SK-N-SH (cell line): ENCODE measurements at regions not wholly inside any gene's neighbourhood (a gene's known extent, or its start where the extent isn't known, plus 50 kb on each side); places are given as distances from the start of the nearest gene placed in this dataset.

Experiments used
- CTCF ChIA-PET: fragments of 300-600, 350-600 bp; formaldehyde crosslinking; extraction: SDS; loops from one replicate; lab custom pipeline; 2021; lab: Yijun Ruan, JAX
- POLR2A ChIA-PET: fragments of 350-600 bp; sonication (Branson Sonifier 250); formaldehyde crosslinking; extraction: SDS; loops from one replicate; lab custom pipeline; 2020; ENCODE audit warnings: antibody characterized with exemption, inconsistent platforms; lab: Yijun Ruan, JAX
- DNase-seq: peaks from one replicate; pipeline ENCODE4 v3.0.0; 2012
- H2AFZ ChIP-seq: fragments of 200-600 bp; sonication (generic); 2 replicates; pipeline ENCODE4 v1.8.1; 2016; ENCODE audit warnings: antibody characterized with exemption, mild to moderate bottlenecking, low read depth
- H3F3A ChIP-seq: fragments of 200-600 bp; sonication (generic); replicated peaks from 2 replicates; pipeline ENCODE3; 2016; ENCODE audit warnings: antibody characterized with exemption, mild to moderate bottlenecking; ENCODE audit not compliant: insufficient read depth
- H3K27ac ChIP-seq, 2 experiments: fragments of 200-500 bp in 1 of 2; fragments of 200-600 bp in 1 of 2; sonication (Bioruptor generic) in 1 of 2; sonication (generic), shearing (Covaris generic) in 1 of 2; 2 replicates each; pipeline versions ENCODE4 v1.5.1 to v1.6.1; 2014 to 2016; ENCODE audit warnings: low read depth in 2 of 2, inconsistent platforms in 1 of 2, low read length in 1 of 2, mild to moderate bottlenecking in 1 of 2, mixed read lengths in 1 of 2
- H3K27me3 ChIP-seq: fragments of 200-600 bp; sonication (generic), shearing (Covaris generic); 2 replicates; pipeline ENCODE4 v1.6.1; 2016; ENCODE audit warnings: mixed run types; ENCODE audit not compliant: insufficient read depth
- H3K36me3 ChIP-seq, 2 experiments: fragments of 200-500 bp in 1 of 2; fragments of 200-600 bp in 1 of 2; sonication (Bioruptor generic) in 1 of 2; sonication (generic) in 1 of 2; replicated peaks in 1 of 2; 2 replicates each; pipeline versions ENCODE3 to v1.5.1; 2014 to 2016; ENCODE audit warnings: low read length in 1 of 2, mild to moderate bottlenecking in 1 of 2; ENCODE audit not compliant: insufficient read depth in 2 of 2, control insufficient read depth in 1 of 2
- H3K4me1 ChIP-seq, 2 experiments: fragments of 200-500 bp in 1 of 2; fragments of 200-600 bp in 1 of 2; sonication (Bioruptor generic) in 1 of 2; sonication (generic), shearing (Covaris generic) in 1 of 2; 2 replicates each; pipeline versions ENCODE4 v1.5.1 to v1.6.1; 2014 to 2016; ENCODE audit warnings: low read depth in 1 of 2, low read length in 1 of 2, mixed run types in 1 of 2; ENCODE audit not compliant: insufficient read depth in 2 of 2, control insufficient read depth in 1 of 2
- H3K4me2 ChIP-seq: fragments of 200-600 bp; sonication (generic), shearing (Covaris generic); 2 replicates; pipeline ENCODE4 v1.6.1; 2017; ENCODE audit warnings: mixed run types
- H3K4me3 ChIP-seq, 2 experiments: fragments of 200-500 bp in 1 of 2; fragments of 200-600 bp in 1 of 2; sonication (Bioruptor generic) in 1 of 2; sonication (generic), shearing (Covaris generic) in 1 of 2; 2 replicates each; pipeline versions ENCODE4 v1.5.1 to v1.8.1; 2014 to 2016; ENCODE audit warnings: low read depth in 2 of 2, inconsistent platforms in 1 of 2, low read length in 1 of 2, mild to moderate bottlenecking in 1 of 2, mixed read lengths in 1 of 2, moderate library complexity in 1 of 2
- H3K79me2 ChIP-seq: fragments of 200-600 bp; sonication (generic); 2 replicates; pipeline ENCODE4 v1.8.1; 2017; ENCODE audit warnings: mild to moderate bottlenecking; ENCODE audit not compliant: insufficient read depth
- H3K9ac ChIP-seq: fragments of 200-600 bp; sonication (generic); 2 replicates; pipeline ENCODE4 v1.6.1; 2017; ENCODE audit warnings: mixed run types
- H3K9me2 ChIP-seq: fragments of 200-600 bp; sonication (generic); 2 replicates; pipeline ENCODE4 v1.6.1; 2017; ENCODE audit warnings: mixed run types
- H3K9me3 ChIP-seq: fragments of 200-600 bp; sonication (generic); 2 replicates; pipeline ENCODE4 v1.6.1; 2017; ENCODE audit warnings: mixed run types, mild to moderate bottlenecking, moderate library complexity
- H4K20me1 ChIP-seq: fragments of 200-600 bp; sonication (generic); 2 replicates; pipeline ENCODE4 v1.6.1; 2017; ENCODE audit warnings: mild to moderate bottlenecking, mixed run types; ENCODE audit not compliant: insufficient read depth
- EP300 ChIP-seq, 2 experiments: IDR thresholded peaks; 2 replicates each; pipeline versions ENCODE4 v1.4.0 to v1.6.1; 2012; ENCODE audit warnings: borderline replicate concordance in 1 of 2, low read depth in 1 of 2, low read length in 1 of 2
- FOSL2 ChIP-seq: IDR thresholded peaks from 2 replicates; pipeline ENCODE4 v1.4.0; 2012; ENCODE audit warnings: low read depth, mild to moderate bottlenecking, moderate library complexity, borderline replicate concordance
- FOXM1 ChIP-seq: IDR thresholded peaks from 2 replicates; pipeline ENCODE4 v1.4.0; 2012; ENCODE audit warnings: low read depth, mild to moderate bottlenecking
- GABPA ChIP-seq: IDR thresholded peaks from 2 replicates; pipeline ENCODE4 v1.4.0; 2012; ENCODE audit warnings: low read depth, mild to moderate bottlenecking
- JUND ChIP-seq: IDR thresholded peaks from 2 replicates; pipeline ENCODE4 v1.4.0; 2012
- NFIC ChIP-seq: IDR thresholded peaks from 2 replicates; pipeline ENCODE4 v1.4.0; 2012; ENCODE audit warnings: borderline replicate concordance
- NRF1 ChIP-seq: IDR thresholded peaks from 2 replicates; pipeline ENCODE4 v1.6.1; 2012; ENCODE audit warnings: low read depth, mild to moderate bottlenecking, low read length
- RAD21 ChIP-seq: IDR thresholded peaks from 2 replicates; pipeline ENCODE4 v1.6.1; 2012; ENCODE audit warnings: mild to moderate bottlenecking, low read length
- RCOR1 ChIP-seq: fragments of 150-350 bp; IDR thresholded peaks from 2 replicates; pipeline ENCODE4 v1.6.1; 2017; ENCODE audit warnings: antibody characterized with exemption, low read length
- TAF1 ChIP-seq: IDR thresholded peaks from 2 replicates; pipeline ENCODE4 v1.6.1; 2012; ENCODE audit warnings: low read depth, mild to moderate bottlenecking, low read length, moderate library complexity, borderline replicate concordance
- TCF12 ChIP-seq: IDR thresholded peaks from 2 replicates; pipeline ENCODE4 v1.4.0; 2012
- TEAD4 ChIP-seq: IDR thresholded peaks from 2 replicates; pipeline ENCODE4 v1.4.0; 2012; ENCODE audit warnings: mild to moderate bottlenecking, borderline replicate concordance; ENCODE audit not compliant: insufficient read depth
- WGBS: methylation state at CpG from one replicate; pipeline ENCODE4 v1.1.6; 2017; ENCODE audit warnings: low lambda C conversion rate; 5-methylcytosine and 5-hydroxymethylcytosine counted together
- TF ChIP-seq, protein P1 (sequence below): IDR thresholded peaks from 2 replicates; pipeline ENCODE4 v1.4.0; 2012; ENCODE audit warnings: low read depth, borderline replicate concordance
- TF ChIP-seq, protein P2 (sequence below): fragments of 200-600 bp; sonication (generic); IDR thresholded peaks from 2 replicates; pipeline ENCODE4 v1.6.1; 2017; ENCODE audit warnings: antibody characterized with exemption, mild to moderate bottlenecking, moderate library complexity
- TF ChIP-seq, protein P3 (sequence below): IDR thresholded peaks from 2 replicates; pipeline ENCODE4; 2012
- TF ChIP-seq, protein P4 (sequence below): fragments of 150-350 bp; IDR thresholded peaks from 2 replicates; pipeline ENCODE4 v1.6.1; 2017; ENCODE audit warnings: antibody characterized with exemption, low read length, low read depth, borderline replicate concordance
- TF ChIP-seq, protein P5 (sequence below): IDR thresholded peaks from 2 replicates; pipeline ENCODE4 v1.6.1; 2012; ENCODE audit warnings: mild to moderate bottlenecking, low read depth, low read length, moderate library complexity

DNA sequence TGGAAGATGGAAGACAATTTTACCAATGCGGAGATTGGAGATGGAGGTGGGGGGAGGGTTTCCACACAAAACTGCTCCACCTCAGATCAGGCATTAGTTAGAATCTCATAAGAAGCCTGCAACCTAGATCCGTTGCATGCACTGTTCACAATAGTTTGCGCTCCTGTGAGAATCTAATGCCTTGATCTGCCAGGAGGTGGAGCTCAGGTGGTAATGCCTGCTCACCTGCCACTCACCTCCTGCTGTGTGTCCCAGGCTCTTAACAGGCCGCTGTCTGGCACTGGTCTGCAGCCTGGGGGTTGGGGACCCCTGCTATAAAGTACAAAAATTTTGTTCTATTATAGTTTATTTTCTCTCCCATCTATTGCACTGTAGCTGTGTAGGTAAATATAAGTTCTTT is 84.9 kb upstream of the FOXG1 start:
- no peak overlapping the region for H3K9ac ChIP-seq
- POLR2A ChIA-PET: no interaction called here
- no peaks in the 10 kb centered on the region for H3K36me3 ChIP-seq
- H3K4me1 ChIP-seq: no peaks in the 10 kb centered on the region
- no peaks in the 10 kb centered on the region for H3K27me3 ChIP-seq
- no peak overlapping the region for H3K4me2 ChIP-seq
- H3K79me2 ChIP-seq: no peaks in the 10 kb centered on the region
- no peak overlapping the region for H3K27ac ChIP-seq
- WGBS: 19% methylated on average over 3 of the region's 4 CpGs
- no peak overlapping the region for H3K4me3 ChIP-seq
- H3F3A ChIP-seq: no peaks in the 10 kb centered on the region
- no peaks in the 10 kb centered on the region for H3K9me2 ChIP-seq
- H4K20me1 ChIP-seq: no peaks in the 10 kb centered on the region
- H2AFZ ChIP-seq: no peak overlapping the region
- no peaks in the 10 kb centered on the region for H3K9me3 ChIP-seq
- CTCF ChIA-PET: no interaction called here
- TF ChIP-seq, protein P1, sequence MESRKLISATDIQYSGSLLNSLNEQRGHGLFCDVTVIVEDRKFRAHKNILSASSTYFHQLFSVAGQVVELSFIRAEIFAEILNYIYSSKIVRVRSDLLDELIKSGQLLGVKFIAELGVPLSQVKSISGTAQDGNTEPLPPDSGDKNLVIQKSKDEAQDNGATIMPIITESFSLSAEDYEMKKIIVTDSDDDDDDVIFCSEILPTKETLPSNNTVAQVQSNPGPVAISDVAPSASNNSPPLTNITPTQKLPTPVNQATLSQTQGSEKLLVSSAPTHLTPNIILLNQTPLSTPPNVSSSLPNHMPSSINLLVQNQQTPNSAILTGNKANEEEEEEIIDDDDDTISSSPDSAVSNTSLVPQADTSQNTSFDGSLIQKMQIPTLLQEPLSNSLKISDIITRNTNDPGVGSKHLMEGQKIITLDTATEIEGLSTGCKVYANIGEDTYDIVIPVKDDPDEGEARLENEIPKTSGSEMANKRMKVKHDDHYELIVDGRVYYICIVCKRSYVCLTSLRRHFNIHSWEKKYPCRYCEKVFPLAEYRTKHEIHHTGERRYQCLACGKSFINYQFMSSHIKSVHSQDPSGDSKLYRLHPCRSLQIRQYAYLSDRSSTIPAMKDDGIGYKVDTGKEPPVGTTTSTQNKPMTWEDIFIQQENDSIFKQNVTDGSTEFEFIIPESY: no peak
- TF ChIP-seq, protein P2, sequence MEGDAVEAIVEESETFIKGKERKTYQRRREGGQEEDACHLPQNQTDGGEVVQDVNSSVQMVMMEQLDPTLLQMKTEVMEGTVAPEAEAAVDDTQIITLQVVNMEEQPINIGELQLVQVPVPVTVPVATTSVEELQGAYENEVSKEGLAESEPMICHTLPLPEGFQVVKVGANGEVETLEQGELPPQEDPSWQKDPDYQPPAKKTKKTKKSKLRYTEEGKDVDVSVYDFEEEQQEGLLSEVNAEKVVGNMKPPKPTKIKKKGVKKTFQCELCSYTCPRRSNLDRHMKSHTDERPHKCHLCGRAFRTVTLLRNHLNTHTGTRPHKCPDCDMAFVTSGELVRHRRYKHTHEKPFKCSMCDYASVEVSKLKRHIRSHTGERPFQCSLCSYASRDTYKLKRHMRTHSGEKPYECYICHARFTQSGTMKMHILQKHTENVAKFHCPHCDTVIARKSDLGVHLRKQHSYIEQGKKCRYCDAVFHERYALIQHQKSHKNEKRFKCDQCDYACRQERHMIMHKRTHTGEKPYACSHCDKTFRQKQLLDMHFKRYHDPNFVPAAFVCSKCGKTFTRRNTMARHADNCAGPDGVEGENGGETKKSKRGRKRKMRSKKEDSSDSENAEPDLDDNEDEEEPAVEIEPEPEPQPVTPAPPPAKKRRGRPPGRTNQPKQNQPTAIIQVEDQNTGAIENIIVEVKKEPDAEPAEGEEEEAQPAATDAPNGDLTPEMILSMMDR: no peak
- TF ChIP-seq JUND: no peak
- TF ChIP-seq NFIC: no peak
- TF ChIP-seq TAF1: no peak
- TF ChIP-seq TCF12: no peak
- TF ChIP-seq FOXM1: no peak
- no peak for TF ChIP-seq RCOR1
- no peak for TF ChIP-seq NRF1
- TF ChIP-seq, protein P3, sequence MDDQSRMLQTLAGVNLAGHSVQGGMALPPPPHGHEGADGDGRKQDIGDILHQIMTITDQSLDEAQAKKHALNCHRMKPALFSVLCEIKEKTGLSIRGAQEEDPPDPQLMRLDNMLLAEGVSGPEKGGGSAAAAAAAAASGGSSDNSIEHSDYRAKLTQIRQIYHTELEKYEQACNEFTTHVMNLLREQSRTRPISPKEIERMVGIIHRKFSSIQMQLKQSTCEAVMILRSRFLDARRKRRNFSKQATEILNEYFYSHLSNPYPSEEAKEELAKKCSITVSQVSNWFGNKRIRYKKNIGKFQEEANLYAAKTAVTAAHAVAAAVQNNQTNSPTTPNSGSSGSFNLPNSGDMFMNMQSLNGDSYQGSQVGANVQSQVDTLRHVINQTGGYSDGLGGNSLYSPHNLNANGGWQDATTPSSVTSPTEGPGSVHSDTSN: no peak
- TF ChIP-seq FOSL2: no peak
- TF ChIP-seq RAD21: no peak
- no peak for TF ChIP-seq EP300 (IDR thresholded peaks at IDR 0.05; ENCODE audit: borderline replicate concordance in 1 of 2, low read depth in 1 of 2, low read length in 1 of 2)
- TF ChIP-seq, protein P4, sequence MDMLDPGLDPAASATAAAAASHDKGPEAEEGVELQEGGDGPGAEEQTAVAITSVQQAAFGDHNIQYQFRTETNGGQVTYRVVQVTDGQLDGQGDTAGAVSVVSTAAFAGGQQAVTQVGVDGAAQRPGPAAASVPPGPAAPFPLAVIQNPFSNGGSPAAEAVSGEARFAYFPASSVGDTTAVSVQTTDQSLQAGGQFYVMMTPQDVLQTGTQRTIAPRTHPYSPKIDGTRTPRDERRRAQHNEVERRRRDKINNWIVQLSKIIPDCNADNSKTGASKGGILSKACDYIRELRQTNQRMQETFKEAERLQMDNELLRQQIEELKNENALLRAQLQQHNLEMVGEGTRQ: no peak
- TF ChIP-seq, protein P5, sequence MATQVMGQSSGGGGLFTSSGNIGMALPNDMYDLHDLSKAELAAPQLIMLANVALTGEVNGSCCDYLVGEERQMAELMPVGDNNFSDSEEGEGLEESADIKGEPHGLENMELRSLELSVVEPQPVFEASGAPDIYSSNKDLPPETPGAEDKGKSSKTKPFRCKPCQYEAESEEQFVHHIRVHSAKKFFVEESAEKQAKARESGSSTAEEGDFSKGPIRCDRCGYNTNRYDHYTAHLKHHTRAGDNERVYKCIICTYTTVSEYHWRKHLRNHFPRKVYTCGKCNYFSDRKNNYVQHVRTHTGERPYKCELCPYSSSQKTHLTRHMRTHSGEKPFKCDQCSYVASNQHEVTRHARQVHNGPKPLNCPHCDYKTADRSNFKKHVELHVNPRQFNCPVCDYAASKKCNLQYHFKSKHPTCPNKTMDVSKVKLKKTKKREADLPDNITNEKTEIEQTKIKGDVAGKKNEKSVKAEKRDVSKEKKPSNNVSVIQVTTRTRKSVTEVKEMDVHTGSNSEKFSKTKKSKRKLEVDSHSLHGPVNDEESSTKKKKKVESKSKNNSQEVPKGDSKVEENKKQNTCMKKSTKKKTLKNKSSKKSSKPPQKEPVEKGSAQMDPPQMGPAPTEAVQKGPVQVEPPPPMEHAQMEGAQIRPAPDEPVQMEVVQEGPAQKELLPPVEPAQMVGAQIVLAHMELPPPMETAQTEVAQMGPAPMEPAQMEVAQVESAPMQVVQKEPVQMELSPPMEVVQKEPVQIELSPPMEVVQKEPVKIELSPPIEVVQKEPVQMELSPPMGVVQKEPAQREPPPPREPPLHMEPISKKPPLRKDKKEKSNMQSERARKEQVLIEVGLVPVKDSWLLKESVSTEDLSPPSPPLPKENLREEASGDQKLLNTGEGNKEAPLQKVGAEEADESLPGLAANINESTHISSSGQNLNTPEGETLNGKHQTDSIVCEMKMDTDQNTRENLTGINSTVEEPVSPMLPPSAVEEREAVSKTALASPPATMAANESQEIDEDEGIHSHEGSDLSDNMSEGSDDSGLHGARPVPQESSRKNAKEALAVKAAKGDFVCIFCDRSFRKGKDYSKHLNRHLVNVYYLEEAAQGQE: no peak
- TF ChIP-seq TEAD4: no peak
- TF ChIP-seq GABPA: no peak
- no peak for DNase-seq
